C4-2B (cell line): ENCODE measurements at regions not wholly inside any gene's neighbourhood (a gene's known extent, or its start where the extent isn't known, plus 50 kb on each side); places are given as distances from the start of the nearest gene placed in this dataset.
"Not testable (repeated sequence)": the region's sequence is repeated elsewhere in the genome, so short reads cannot be mapped to it uniquely, and the experiment has no call there.

Experiments
- H3K27ac ChIP-seq: fragments of 450-650 bp; 2 replicates; pipeline ENCODE4 v1.5.1; 2017
- CTCF ChIP-seq: fragments of 450-650 bp; conservative IDR thresholded peaks from 2 replicates; pipeline ENCODE4 v1.5.1; 2017; ENCODE audit warnings: mild to moderate bottlenecking
- ZFX ChIP-seq: fragments of 450-650 bp; IDR thresholded peaks from 2 replicates; pipeline ENCODE4 v1.6.1; 2017

- TF ChIP-seq ZFX = no peak
- no peak for TF ChIP-seq CTCF
- no peak overlapping the region for H3K27ac ChIP-seq
Observed at GRCh38 chr7:33796538-33796937, 108.8 kb upstream of the BMPER start.

GRCh38 chr7:33797512-33797911, 107.8 kb upstream of the BMPER start:
- not testable (repeated sequence) for H3K27ac ChIP-seq

GRCh38 chr7:33798686-33799325, 106.5 kb upstream of the BMPER start:
- H3K27ac ChIP-seq = no peak overlapping the region
- no peak for TF ChIP-seq CTCF
- TF ChIP-seq ZFX = no peak

GRCh38 chr7:33799766-33800165, 105.6 kb upstream of the BMPER start:
- H3K27ac ChIP-seq = no peak overlapping the region
- TF ChIP-seq ZFX (no peak), CTCF (no peak)

- H3K27ac ChIP-seq = no peak overlapping the region
- no peak for TF ChIP-seq CTCF
- no peak for TF ChIP-seq ZFX
Observed at GRCh38 chr7:33802600-33802999, 102.7 kb upstream of the BMPER start.

- TF ChIP-seq CTCF (no peak), ZFX (no peak)
- H3K27ac ChIP-seq = no peak overlapping the region
Observed at GRCh38 chr7:33804140-33804660, 101.1 kb upstream of the BMPER start.

GRCh38 chr7:33805630-33806233, 99.6 kb upstream of the BMPER start:
- no peak for TF ChIP-seq CTCF
- TF ChIP-seq ZFX = no peak
- no peak overlapping the region for H3K27ac ChIP-seq
